HTR-8/SVneo (cell line): ENCODE measurements at regions not wholly inside any gene's neighbourhood (a gene's known extent, or its start where the extent isn't known, plus 50 kb on each side); places are given as distances from the start of the nearest gene placed in this dataset.
A peak's percentile ranks its signal among the peaks of the same experiment; 100 is the strongest.
"Not testable (repeated sequence)": the region's sequence is repeated elsewhere in the genome, so short reads cannot be mapped to it uniquely, and the experiment has no call there.

Source experiments
- DNase-seq: peaks from one replicate; pipeline ENCODE4 v3.0.0; 2011; ENCODE audit warnings: low spot score, mixed read lengths; ENCODE audit not compliant: insufficient read length
- FAIRE-seq: peaks from 2 replicates; lab custom pipeline; 2011; peaks lifted over from hg19 to GRCh38; lab: Jason Lieb, UNC

- DNase-seq (peak; percentile 71), FAIRE-seq (no peak)
Observed at GRCh38 chr2:105545730-105546627, 147.1 kb upstream of the FHL2 start.

- FAIRE-seq (no peak), DNase-seq (no peak)
Observed at GRCh38 chr2:105544591-105545377, 145.9 kb upstream of the FHL2 start.

GRCh38 chr2:105541189-105542050, 142.6 kb upstream of the FHL2 start:
- FAIRE-seq (no peak), DNase-seq (no peak)

GRCh38 chr2:105540642-105541041, 141.8 kb upstream of the FHL2 start:
- DNase-seq (no peak), FAIRE-seq (no peak)

- FAIRE-seq (no peak), DNase-seq (no peak)
Observed at GRCh38 chr2:105539331-105539730, 140.5 kb upstream of the FHL2 start.

GRCh38 chr2:105538840-105539239, 140.0 kb upstream of the FHL2 start:
- DNase-seq (no peak), FAIRE-seq (no peak)

GRCh38 chr2:105537920-105538319, 139.1 kb upstream of the FHL2 start:
- no peak for FAIRE-seq
- no peak for DNase-seq

- DNase-seq (no peak), FAIRE-seq (no peak)
Observed at GRCh38 chr2:105537466-105537865, 138.6 kb upstream of the FHL2 start.

- DNase-seq (no peak), FAIRE-seq (no peak)
Observed at GRCh38 chr2:105536175-105536574, 137.3 kb upstream of the FHL2 start.

GRCh38 chr2:105529258-105529657, 130.4 kb upstream of the FHL2 start:
- DNase-seq, FAIRE-seq: not testable (repeated sequence)

GRCh38 chr2:105526000-105526925, 127.4 kb upstream of the FHL2 start:
- no peak for FAIRE-seq
- DNase-seq: no peak

- DNase-seq (no peak), FAIRE-seq (no peak)
Observed at GRCh38 chr2:105525201-105525600, 126.3 kb upstream of the FHL2 start.

- DNase-seq (no peak), FAIRE-seq (no peak)
Observed at GRCh38 chr2:105522645-105523044, 123.8 kb upstream of the FHL2 start.

GRCh38 chr2:105521616-105522015, 122.8 kb upstream of the FHL2 start:
- FAIRE-seq: no peak

GRCh38 chr2:105521176-105521575, 122.3 kb upstream of the FHL2 start:
- FAIRE-seq: no peak
- DNase-seq: peak; percentile 20

More at GRCh38 chr2:105521616-105522015, 122.8 kb upstream of the FHL2 start:
- no peak for DNase-seq

- no peak for DNase-seq
- FAIRE-seq: no peak
Observed at GRCh38 chr2:105519516-105519915, 120.7 kb upstream of the FHL2 start.

- DNase-seq (peak; percentile 38), FAIRE-seq (no peak)
Observed at GRCh38 chr2:105518897-105519296, 120.0 kb upstream of the FHL2 start.

GRCh38 chr2:105517814-105518705, 119.2 kb upstream of the FHL2 start:
- FAIRE-seq: peak; percentile 69
- no peak for DNase-seq
